ENCODE measurements at regions not wholly inside any gene's neighbourhood (a gene's known extent, or its start where the extent isn't known, plus 50 kb on each side); places are given as distances from the start of the nearest gene placed in this dataset.

GRCh38 chr1:182293119-182293589 lies 98.4 kb downstream of the GLUL start (continued):
- TF ChIP-seq, protein P1, sequence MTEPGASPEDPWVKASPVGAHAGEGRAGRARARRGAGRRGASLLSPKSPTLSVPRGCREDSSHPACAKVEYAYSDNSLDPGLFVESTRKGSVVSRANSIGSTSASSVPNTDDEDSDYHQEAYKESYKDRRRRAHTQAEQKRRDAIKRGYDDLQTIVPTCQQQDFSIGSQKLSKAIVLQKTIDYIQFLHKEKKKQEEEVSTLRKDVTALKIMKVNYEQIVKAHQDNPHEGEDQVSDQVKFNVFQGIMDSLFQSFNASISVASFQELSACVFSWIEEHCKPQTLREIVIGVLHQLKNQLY (CRISPR knock-in tag; IDR thresholded peaks at IDR 0.05) = peak; percentile 93
- no peak for TF ChIP-seq ZNF350 (CRISPR knock-in tag; IDR thresholded peaks at IDR 0.05; ENCODE audit: borderline replicate concordance, low read depth)
- TF ChIP-seq CREM (IDR thresholded peaks at IDR 0.05) = peak; percentile 60; the same call in 1 of the 2 replicates
- no peak for TF ChIP-seq CREM (CRISPR knock-in tag; IDR thresholded peaks at IDR 0.05)
- no peak for TF ChIP-seq SATB2 (CRISPR knock-in tag; IDR thresholded peaks at IDR 0.05)
- TF ChIP-seq, protein P2, sequence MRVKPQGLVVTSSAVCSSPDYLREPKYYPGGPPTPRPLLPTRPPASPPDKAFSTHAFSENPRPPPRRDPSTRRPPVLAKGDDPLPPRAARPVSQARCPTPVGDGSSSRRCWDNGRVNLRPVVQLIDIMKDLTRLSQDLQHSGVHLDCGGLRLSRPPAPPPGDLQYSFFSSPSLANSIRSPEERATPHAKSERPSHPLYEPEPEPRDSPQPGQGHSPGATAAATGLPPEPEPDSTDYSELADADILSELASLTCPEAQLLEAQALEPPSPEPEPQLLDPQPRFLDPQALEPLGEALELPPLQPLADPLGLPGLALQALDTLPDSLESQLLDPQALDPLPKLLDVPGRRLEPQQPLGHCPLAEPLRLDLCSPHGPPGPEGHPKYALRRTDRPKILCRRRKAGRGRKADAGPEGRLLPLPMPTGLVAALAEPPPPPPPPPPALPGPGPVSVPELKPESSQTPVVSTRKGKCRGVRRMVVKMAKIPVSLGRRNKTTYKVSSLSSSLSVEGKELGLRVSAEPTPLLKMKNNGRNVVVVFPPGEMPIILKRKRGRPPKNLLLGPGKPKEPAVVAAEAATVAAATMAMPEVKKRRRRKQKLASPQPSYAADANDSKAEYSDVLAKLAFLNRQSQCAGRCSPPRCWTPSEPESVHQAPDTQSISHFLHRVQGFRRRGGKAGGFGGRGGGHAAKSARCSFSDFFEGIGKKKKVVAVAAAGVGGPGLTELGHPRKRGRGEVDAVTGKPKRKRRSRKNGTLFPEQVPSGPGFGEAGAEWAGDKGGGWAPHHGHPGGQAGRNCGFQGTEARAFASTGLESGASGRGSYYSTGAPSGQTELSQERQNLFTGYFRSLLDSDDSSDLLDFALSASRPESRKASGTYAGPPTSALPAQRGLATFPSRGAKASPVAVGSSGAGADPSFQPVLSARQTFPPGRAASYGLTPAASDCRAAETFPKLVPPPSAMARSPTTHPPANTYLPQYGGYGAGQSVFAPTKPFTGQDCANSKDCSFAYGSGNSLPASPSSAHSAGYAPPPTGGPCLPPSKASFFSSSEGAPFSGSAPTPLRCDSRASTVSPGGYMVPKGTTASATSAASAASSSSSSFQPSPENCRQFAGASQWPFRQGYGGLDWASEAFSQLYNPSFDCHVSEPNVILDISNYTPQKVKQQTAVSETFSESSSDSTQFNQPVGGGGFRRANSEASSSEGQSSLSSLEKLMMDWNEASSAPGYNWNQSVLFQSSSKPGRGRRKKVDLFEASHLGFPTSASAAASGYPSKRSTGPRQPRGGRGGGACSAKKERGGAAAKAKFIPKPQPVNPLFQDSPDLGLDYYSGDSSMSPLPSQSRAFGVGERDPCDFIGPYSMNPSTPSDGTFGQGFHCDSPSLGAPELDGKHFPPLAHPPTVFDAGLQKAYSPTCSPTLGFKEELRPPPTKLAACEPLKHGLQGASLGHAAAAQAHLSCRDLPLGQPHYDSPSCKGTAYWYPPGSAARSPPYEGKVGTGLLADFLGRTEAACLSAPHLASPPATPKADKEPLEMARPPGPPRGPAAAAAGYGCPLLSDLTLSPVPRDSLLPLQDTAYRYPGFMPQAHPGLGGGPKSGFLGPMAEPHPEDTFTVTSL (CRISPR knock-in tag; IDR thresholded peaks at IDR 0.05; ENCODE audit: borderline replicate concordance) = peak; percentile 75; the same call in 1 of the 2 replicates
- peak; percentile 93 for TF ChIP-seq MED1 (CRISPR knock-in tag; IDR thresholded peaks at IDR 0.05)
- peak; percentile 14; the same call in 1 of the 2 replicates for TF ChIP-seq JUNB (CRISPR knock-in tag; IDR thresholded peaks at IDR 0.05; ENCODE audit: borderline replicate concordance)
- TF ChIP-seq BCL6 (CRISPR knock-in tag; IDR thresholded peaks at IDR 0.05) = peak; percentile 89
- TF ChIP-seq ZNF747 (CRISPR knock-in tag; IDR thresholded peaks at IDR 0.05; ENCODE audit: borderline replicate concordance) = peak; percentile 55; the same call in 1 of the 2 replicates
- TF ChIP-seq CTCF (CRISPR knock-in tag; IDR thresholded peaks at IDR 0.05) = peak; percentile 29; the same call in 1 of the 2 replicates
- no peak for TF ChIP-seq ZNF878 (CRISPR knock-in tag; IDR thresholded peaks at IDR 0.05)
- TF ChIP-seq, protein P3, sequence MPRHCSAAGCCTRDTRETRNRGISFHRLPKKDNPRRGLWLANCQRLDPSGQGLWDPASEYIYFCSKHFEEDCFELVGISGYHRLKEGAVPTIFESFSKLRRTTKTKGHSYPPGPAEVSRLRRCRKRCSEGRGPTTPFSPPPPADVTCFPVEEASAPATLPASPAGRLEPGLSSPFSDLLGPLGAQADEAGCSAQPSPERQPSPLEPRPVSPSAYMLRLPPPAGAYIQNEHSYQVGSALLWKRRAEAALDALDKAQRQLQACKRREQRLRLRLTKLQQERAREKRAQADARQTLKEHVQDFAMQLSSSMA (CRISPR knock-in tag; IDR thresholded peaks at IDR 0.05) = no peak
- TF ChIP-seq, protein P4, sequence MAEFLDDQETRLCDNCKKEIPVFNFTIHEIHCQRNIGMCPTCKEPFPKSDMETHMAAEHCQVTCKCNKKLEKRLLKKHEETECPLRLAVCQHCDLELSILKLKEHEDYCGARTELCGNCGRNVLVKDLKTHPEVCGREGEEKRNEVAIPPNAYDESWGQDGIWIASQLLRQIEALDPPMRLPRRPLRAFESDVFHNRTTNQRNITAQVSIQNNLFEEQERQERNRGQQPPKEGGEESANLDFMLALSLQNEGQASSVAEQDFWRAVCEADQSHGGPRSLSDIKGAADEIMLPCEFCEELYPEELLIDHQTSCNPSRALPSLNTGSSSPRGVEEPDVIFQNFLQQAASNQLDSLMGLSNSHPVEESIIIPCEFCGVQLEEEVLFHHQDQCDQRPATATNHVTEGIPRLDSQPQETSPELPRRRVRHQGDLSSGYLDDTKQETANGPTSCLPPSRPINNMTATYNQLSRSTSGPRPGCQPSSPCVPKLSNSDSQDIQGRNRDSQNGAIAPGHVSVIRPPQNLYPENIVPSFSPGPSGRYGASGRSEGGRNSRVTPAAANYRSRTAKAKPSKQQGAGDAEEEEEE (CRISPR knock-in tag; IDR thresholded peaks at IDR 0.05; ENCODE audit: borderline replicate concordance) = no peak
- no peak for TF ChIP-seq FOXM1 (CRISPR knock-in tag; IDR thresholded peaks at IDR 0.05)
- TF ChIP-seq ZNF788 (CRISPR knock-in tag; IDR thresholded peaks at IDR 0.05; ENCODE audit: borderline replicate concordance) = peak; percentile 50; the same call in 1 of the 2 replicates
- TF ChIP-seq SAP130 (CRISPR knock-in tag; IDR thresholded peaks at IDR 0.05; ENCODE audit: low read depth) = peak; percentile 75
- no peak for TF ChIP-seq ZFP37 (CRISPR knock-in tag; IDR thresholded peaks at IDR 0.05; ENCODE audit: borderline replicate concordance)
- peak; percentile 69 for TF ChIP-seq SOX13 (IDR thresholded peaks at IDR 0.05)
- TF ChIP-seq SOX13 (CRISPR knock-in tag; conservative IDR thresholded peaks at IDR 0.05 in 1 of 2, IDR thresholded peaks at IDR 0.05 in 1 of 2) = peak in 1 of 2 experiments; percentile 93; a peak in 2 of 4 replicates
- TF ChIP-seq ZNF274 (CRISPR knock-in tag; IDR thresholded peaks at IDR 0.05) = no peak
